ENCODE measurements at regions not wholly inside any gene's neighbourhood (a gene's known extent, or its start where the extent isn't known, plus 50 kb on each side); places are given as distances from the start of the nearest gene placed in this dataset.
"Not testable (repeated sequence)": the region's sequence is repeated elsewhere in the genome, so short reads cannot be mapped to it uniquely, and the experiment has no call there.

GRCh38 chr6:112879920-112880413, 532.8 kb downstream of the RFPL4B start:
- no peak for DNase-seq (ENCODE audit: low read depth)

- DNase-seq (ENCODE audit: low read depth): no peak
Measured at GRCh38 chr6:112881027-112881426, 533.9 kb downstream of the RFPL4B start.

GRCh38 chr6:112881828-112882780, 535.0 kb downstream of the RFPL4B start:
- DNase-seq (ENCODE audit: low read depth): peak; percentile 28

GRCh38 chr6:112883095-112883494, 536.0 kb downstream of the RFPL4B start:
- no peak for DNase-seq (ENCODE audit: low read depth)

- no peak for DNase-seq (ENCODE audit: low read depth)
Measured at GRCh38 chr6:112886415-112886814, 539.3 kb downstream of the RFPL4B start.

GRCh38 chr6:112887424-112887823, 540.3 kb downstream of the RFPL4B start:
- not testable (repeated sequence) for DNase-seq (ENCODE audit: low read depth)

- no peak for DNase-seq (ENCODE audit: low read depth)
Measured at GRCh38 chr6:112899541-112899940, 552.4 kb downstream of the RFPL4B start.

- no peak for DNase-seq (ENCODE audit: low read depth)
Measured at GRCh38 chr6:112903361-112903760, 556.2 kb downstream of the RFPL4B start.

GRCh38 chr6:112906726-112907125, 559.6 kb downstream of the RFPL4B start:
- DNase-seq (ENCODE audit: low read depth): peak; percentile 82

GRCh38 chr6:112909781-112910180, 562.7 kb downstream of the RFPL4B start:
- no peak for DNase-seq (ENCODE audit: low read depth)

GRCh38 chr6:112910256-112910655, 563.1 kb downstream of the RFPL4B start:
- DNase-seq (ENCODE audit: low read depth): no peak

- peak; percentile 43 for DNase-seq (ENCODE audit: low read depth)
Measured at GRCh38 chr6:112911959-112912358, 564.8 kb downstream of the RFPL4B start.

- no peak for DNase-seq (ENCODE audit: low read depth)
Measured at GRCh38 chr6:112912416-112913101, 565.4 kb downstream of the RFPL4B start.

- DNase-seq (ENCODE audit: low read depth): not testable (repeated sequence)
Measured at GRCh38 chr6:112919744-112920143, 572.6 kb downstream of the RFPL4B start.

GRCh38 chr6:112920994-112921393, 573.9 kb downstream of the RFPL4B start:
- DNase-seq (ENCODE audit: low read depth): no peak

GRCh38 chr6:112923940-112924587, 576.9 kb downstream of the RFPL4B start:
- DNase-seq (ENCODE audit: low read depth): no peak

GRCh38 chr6:112925702-112926101, 578.6 kb downstream of the RFPL4B start:
- DNase-seq (ENCODE audit: low read depth): no peak

GRCh38 chr6:112927641-112928320, 580.7 kb downstream of the RFPL4B start:
- no peak for DNase-seq (ENCODE audit: low read depth)

GRCh38 chr6:112929641-112930040, 582.5 kb downstream of the RFPL4B start:
- no peak for DNase-seq (ENCODE audit: low read depth)

GRCh38 chr6:112931832-112932231, 584.7 kb downstream of the RFPL4B start:
- DNase-seq (ENCODE audit: low read depth): no peak

- DNase-seq (ENCODE audit: low read depth): no peak
Measured at GRCh38 chr6:112933947-112934346, 586.8 kb downstream of the RFPL4B start.
